Transverse colon (tissue), 4 donors: ENCODE measurements at regions not wholly inside any gene's neighbourhood (a gene's known extent, or its start where the extent isn't known, plus 50 kb on each side); places are given as distances from the start of the nearest gene placed in this dataset.

Experiments
- DNase-seq: peaks from one replicate; pipeline ENCODE4 v3.0.0-alpha.2; 2019
- H3K27ac ChIP-seq, 4 donors: fragments of 200-600 bp; sonication (generic); 2 replicates each; pipeline ENCODE4 v1.5.1; 2016 to 2018; ENCODE audit warnings: inconsistent platforms in 4 of 4
- H3K27me3 ChIP-seq: fragments of 200-600 bp; sonication (generic); 2 replicates; pipeline ENCODE4 v1.5.1; 2017; ENCODE audit warnings: inconsistent platforms
- H3K36me3 ChIP-seq, 4 donors: fragments of 200-600 bp; sonication (generic); 2 replicates each; pipeline ENCODE4 v1.5.1; 2017 to 2019; ENCODE audit warnings: inconsistent platforms in 4 of 4
- H3K4me1 ChIP-seq, 4 donors: fragments of 200-600 bp; sonication (generic); 2 replicates each; pipeline ENCODE4 v1.5.1; 2017 to 2020; ENCODE audit warnings: inconsistent platforms in 4 of 4
- H3K4me3 ChIP-seq, 4 donors: fragments of 200-600 bp; sonication (generic); 1 replicate in 1 of 4; 2 replicates in 3 of 4; pipeline versions ENCODE4 v1.5.1 to v1.6.1; 2017 to 2019; ENCODE audit warnings: inconsistent platforms in 4 of 4
- H3K9me3 ChIP-seq, 2 donors: fragments of 200-600 bp; sonication (generic); 2 replicates each; pipeline ENCODE4 v1.5.1; 2017 to 2019; ENCODE audit warnings: inconsistent platforms in 2 of 2
- EP300 ChIP-seq: sonication (generic); formaldehyde crosslinking; IDR thresholded peaks from one replicate; pipeline ENCODE4 v1.6.1; 2017; ENCODE audit warnings: antibody characterized with exemption, low read depth
- POLR2A ChIP-seq: fragments of 450-650 bp; IDR thresholded peaks from one replicate; pipeline ENCODE4 v1.6.1; 2016; ENCODE audit warnings: antibody characterized with exemption, mild to moderate bottlenecking, moderate library complexity
- POLR2AphosphoS5 ChIP-seq, 3 donors: sonication (generic); formaldehyde crosslinking; IDR thresholded peaks; one replicate each; pipeline ENCODE4 v1.6.1; 2016; ENCODE audit warnings: antibody characterized with exemption in 3 of 3
- WGBS, 2 donors: methylation state at CpG; one replicate each; pipeline ENCODE4 v1.1.5; 2018; ENCODE audit warnings: low coverage in 1 of 2; 5-methylcytosine and 5-hydroxymethylcytosine counted together
- in situ Hi-C, 4 donors: fragments of 200-750 bp; cut with MboI; loops; one replicate each; pipeline versions ENCODE4 v1.15.0 to v1.15.1; 2017; ENCODE audit warnings: low sequenced_read_pairs in 3 of 4, low pct_ligation_motif_present in 1 of 4, low pct_unique_long_range_greater_than_20kb in 1 of 4
- intact Hi-C: fragments of 100-400 bp; cut with DNase I; formaldehyde crosslinking; loops from one replicate; pipeline ENCODE4 v1.15.1; 2023; ENCODE audit warnings: low total_unique reads
- TF ChIP-seq, protein P1 (sequence below), 5 experiments: fragments of 200-600 bp in 3 of 5; fragments of 450-650 bp in 2 of 5; sonication (generic) in 3 of 5; IDR thresholded peaks; 1 replicate in 2 of 5; 2 replicates in 3 of 5; pipeline ENCODE4 v1.5.1; 2016 to 2017; ENCODE audit warnings: antibody characterized with exemption in 5 of 5, inconsistent platforms in 3 of 5, mild to moderate bottlenecking in 2 of 5, moderate library complexity in 1 of 5

DNA sequence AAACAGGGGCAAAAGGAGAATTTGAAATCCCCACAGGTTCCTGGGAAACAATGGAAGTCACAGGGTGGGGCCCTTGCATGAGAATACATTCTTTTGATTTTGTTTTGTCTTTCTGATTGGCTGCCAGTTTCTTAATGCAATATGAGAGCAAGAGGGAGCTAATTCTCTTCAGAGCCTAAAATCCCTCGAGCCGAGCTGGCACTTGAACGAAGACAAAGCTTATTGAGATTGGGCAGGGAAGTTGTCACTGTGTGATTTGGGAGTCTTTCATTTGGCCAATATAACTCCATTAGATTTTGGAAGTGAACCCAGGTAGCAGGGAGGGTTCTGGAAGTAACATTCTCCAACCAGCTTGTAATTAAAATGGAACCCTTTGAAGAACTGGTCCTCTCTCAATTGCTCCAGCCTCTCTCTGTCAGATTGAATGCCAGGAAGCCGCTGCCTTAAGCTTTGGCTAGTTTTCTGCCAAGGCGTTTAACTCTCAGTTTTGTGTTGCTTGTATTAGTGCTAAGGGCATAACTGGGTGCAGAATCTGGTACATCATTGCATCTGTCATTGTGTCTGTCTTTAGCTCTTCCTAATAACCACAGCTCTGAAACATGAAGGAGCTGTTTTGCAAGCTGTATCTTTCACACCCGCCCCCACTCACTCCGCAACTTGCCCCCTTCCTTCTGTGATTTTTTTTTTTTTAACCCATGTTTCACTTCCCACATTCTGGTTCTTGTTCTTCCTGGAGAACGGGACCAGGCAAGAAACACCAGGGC, 272.0 kb downstream of the MAF start:
- H3K4me1 ChIP-seq = peaks cover 0 to 20% (median 12%) of the 10 kb centered on the region in 4 donors
- intact Hi-C loops (no loop called here), in situ Hi-C loops (no loop called here)
- no peaks in the 10 kb centered on the region for H3K9me3 ChIP-seq
- no peak overlapping the region for H3K4me3 ChIP-seq
- peak overlapping the region in 2 of 4 donors; percentile 8 to 18 for H3K27ac ChIP-seq
- H3K36me3 ChIP-seq = no peaks in the 10 kb centered on the region
- TF ChIP-seq EP300 (no peak), POLR2A (no peak), POLR2AphosphoS5 (IDR thresholded peaks at IDR 0.05) (no peak)
- TF ChIP-seq, protein P1, sequence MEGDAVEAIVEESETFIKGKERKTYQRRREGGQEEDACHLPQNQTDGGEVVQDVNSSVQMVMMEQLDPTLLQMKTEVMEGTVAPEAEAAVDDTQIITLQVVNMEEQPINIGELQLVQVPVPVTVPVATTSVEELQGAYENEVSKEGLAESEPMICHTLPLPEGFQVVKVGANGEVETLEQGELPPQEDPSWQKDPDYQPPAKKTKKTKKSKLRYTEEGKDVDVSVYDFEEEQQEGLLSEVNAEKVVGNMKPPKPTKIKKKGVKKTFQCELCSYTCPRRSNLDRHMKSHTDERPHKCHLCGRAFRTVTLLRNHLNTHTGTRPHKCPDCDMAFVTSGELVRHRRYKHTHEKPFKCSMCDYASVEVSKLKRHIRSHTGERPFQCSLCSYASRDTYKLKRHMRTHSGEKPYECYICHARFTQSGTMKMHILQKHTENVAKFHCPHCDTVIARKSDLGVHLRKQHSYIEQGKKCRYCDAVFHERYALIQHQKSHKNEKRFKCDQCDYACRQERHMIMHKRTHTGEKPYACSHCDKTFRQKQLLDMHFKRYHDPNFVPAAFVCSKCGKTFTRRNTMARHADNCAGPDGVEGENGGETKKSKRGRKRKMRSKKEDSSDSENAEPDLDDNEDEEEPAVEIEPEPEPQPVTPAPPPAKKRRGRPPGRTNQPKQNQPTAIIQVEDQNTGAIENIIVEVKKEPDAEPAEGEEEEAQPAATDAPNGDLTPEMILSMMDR (IDR thresholded peaks at IDR 0.05) = no peak
- DNase-seq = no peak
- H3K27me3 ChIP-seq = peaks cover 5% of the 10 kb centered on the region
- WGBS, 2 donors = 63 to 69% methylated on average over 6 to 8 of the region's 8 CpGs

DNA sequence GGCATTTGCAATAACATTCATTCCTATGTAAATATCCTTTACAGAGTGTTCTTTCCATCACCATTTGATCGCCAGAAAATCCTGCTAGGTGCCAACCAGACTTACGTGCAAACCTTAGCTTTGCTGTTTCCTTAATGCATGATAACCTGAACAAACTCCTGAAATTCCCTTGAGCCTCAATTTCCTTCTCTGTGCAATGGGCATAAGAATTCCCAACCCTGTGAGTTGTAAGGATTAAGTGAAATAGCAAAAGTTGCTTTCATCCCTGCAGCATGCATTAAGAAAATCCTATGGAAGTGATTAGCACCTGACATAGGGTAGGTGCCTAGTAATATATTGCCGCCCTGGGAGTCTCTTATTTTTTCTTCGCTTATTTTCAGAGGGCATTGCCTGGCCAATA, 272.7 kb downstream of the MAF start:
- intact Hi-C loops (no loop called here), in situ Hi-C loops (no loop called here)
- Histone ChIP-seq H3K4me3 (no peak overlapping the region), H3K27me3 (peaks cover 5% of the 10 kb centered on the region), H3K36me3 (no peaks in the 10 kb centered on the region), H3K4me1 (peaks cover 0 to 20% (median 12%) of the 10 kb centered on the region in 4 donors), H3K27ac (no peak overlapping the region), H3K9me3 (no peaks in the 10 kb centered on the region)
- DNase-seq = no peak
- TF ChIP-seq, protein P1 (IDR thresholded peaks at IDR 0.05) = no peak
- TF ChIP-seq POLR2AphosphoS5 (IDR thresholded peaks at IDR 0.05) (no peak), EP300 (no peak), POLR2A (no peak)
- WGBS, 2 donors = 82 to 92% methylated on average over 3 to 4 of the region's 4 CpGs

DNA sequence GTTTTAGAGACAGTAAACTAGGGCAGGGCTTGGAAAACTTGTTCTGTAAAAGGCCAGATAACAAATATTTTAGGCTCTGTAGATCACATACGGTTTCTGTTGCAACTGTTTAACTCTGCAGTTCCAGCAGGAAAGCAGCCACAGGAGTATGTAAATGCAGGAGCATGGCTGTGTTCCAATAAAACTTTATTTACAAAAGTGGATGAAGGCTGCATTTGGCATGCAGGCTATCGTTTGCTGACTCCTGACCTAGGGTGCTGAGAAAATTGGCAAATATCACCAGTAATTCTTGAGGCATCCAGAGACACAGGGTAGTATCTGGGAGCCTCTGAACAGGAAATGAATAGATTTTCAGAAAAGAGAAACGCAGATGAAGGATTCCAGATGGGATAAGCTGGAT, 274.0 kb downstream of the MAF start:
- Histone ChIP-seq H3K36me3 (no peaks in the 10 kb centered on the region), H3K4me3 (no peak overlapping the region), H3K4me1 (peaks cover 0 to 20% (median 12%) of the 10 kb centered on the region in 4 donors), H3K9me3 (no peaks in the 10 kb centered on the region), H3K27me3 (peaks cover 5% of the 10 kb centered on the region), H3K27ac (no peak overlapping the region)
- WGBS, 2 donors = 56 to 89% methylated on average over 1 to 3 of the region's 3 CpGs
- TF ChIP-seq, protein P1 (IDR thresholded peaks at IDR 0.05) = no peak
- TF ChIP-seq EP300 (no peak), POLR2AphosphoS5 (IDR thresholded peaks at IDR 0.05) (no peak), POLR2A (no peak)
- intact Hi-C loops (no loop called here), in situ Hi-C loops (no loop called here)
- DNase-seq = no peak

DNA sequence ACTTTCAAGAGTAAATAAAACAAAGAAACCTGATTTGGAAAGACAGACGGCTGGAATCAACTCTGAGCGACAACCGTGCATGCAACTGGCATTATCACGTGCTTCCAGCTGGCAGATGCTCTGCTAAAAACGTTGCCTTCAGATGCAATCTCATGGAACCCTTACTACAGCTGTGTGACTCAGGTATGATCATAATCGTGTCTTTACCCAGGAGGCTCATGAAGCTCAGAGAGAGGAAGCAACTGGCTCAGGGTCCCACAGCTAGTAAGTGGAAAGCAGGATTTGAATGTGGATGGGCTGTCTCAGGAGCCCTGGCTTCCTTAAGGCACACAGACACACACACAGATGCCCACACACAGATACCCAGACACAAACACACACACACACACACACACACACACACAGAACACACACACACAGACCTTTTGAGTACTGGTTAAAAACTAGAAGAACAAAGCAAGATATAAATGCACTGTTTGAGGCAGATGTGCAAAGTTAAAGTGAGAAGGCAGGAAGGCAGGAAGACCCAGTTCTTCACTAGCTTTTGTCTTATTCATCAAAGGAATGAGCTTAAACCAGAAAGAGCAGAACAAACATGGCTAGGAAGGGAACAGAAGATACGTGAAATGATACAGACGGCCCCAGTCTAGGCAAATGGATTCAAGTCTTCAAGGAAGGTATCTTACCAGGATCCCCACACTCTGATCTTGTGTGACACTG, 275.2 kb downstream of the MAF start:
- Histone ChIP-seq H3K4me1 (peaks cover 0 to 15% (median 8%) of the 10 kb centered on the region in 4 donors), H3K4me3 (no peak overlapping the region), H3K27ac (no peak overlapping the region), H3K36me3 (no peaks in the 10 kb centered on the region), H3K9me3 (no peaks in the 10 kb centered on the region), H3K27me3 (peaks cover 5% of the 10 kb centered on the region)
- no peak for DNase-seq
- TF ChIP-seq POLR2A = no peak
- TF ChIP-seq, protein P1 (IDR thresholded peaks at IDR 0.05) = no peak
- TF ChIP-seq POLR2AphosphoS5 (IDR thresholded peaks at IDR 0.05) = no peak
- no peak for TF ChIP-seq EP300
- in situ Hi-C loops = no loop called here
- 76 to 86% methylated on average over 2 to 8 of the region's 8 CpGs for WGBS, 2 donors
- intact Hi-C loops = no loop called here
